ENCODE measurements at regions not wholly inside any gene's neighbourhood (a gene's known extent, or its start where the extent isn't known, plus 50 kb on each side); places are given as distances from the start of the nearest gene placed in this dataset.

DNA sequence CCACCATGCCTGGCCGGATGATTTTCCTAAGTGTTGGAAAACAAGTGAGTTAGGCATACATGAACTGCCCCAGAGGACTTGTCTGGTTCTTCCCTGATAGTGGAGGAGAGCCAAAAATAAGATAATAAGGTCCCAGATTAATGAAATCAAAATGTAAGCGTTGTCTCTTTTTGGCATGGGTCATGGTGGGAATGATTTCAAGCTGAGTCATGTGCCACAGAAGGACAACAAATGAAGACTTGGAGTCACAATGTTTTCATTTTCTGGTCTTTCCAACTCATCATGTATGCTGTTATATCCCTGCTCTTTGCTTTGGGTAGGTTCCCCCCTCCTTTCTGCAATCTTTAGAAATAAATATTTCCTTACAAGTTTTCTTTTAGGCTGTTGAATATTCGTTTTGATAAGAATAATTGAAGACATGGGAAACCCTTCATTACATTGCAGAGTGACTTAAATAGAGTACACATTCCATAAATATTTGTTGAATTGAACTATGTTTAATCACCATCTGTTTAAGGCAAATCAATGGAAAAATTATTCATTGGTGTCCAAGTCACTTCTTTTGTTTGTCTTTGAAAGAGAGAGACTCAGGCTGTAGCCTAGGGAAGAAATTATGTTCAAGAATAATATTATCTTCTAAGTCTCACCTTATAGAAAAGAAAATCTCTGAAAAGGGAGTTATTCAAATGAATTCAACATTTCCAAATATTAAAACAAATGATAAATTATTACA is 196.3 kb downstream of the CSNK1G3 start:
- Histone ChIP-seq H3K9me3 (ENCODE audit: insufficient read depth in 2 of 2, low read depth in 1 of 2, low read length in 1 of 2) (no peaks in the 10 kb centered on the region), H4K91ac (replicated peaks; ENCODE audit: insufficient read length, low read length) (no peak overlapping the region), H4K8ac (ENCODE audit: extremely low read depth, insufficient read depth, low read length) (no peak overlapping the region), H2BK20ac (ENCODE audit: low read length) (no peak overlapping the region), H3K4me2 (ENCODE audit: insufficient read depth in 1 of 2, low read depth in 2 of 2, low read length in 2 of 2) (no peak overlapping the region), H2AK5ac (ENCODE audit: low read depth, low read length) (no peak overlapping the region), H2BK120ac (replicated peaks; ENCODE audit: low read depth, low read length) (no peak overlapping the region), H3K23me2 (ENCODE audit: low read depth, low read length) (no peaks in the 10 kb centered on the region), H3K36me3 (ENCODE audit: control insufficient read depth in 2 of 4, insufficient read depth in 4 of 4, low read length in 3 of 4) (no peaks in the 10 kb centered on the region), H3K79me2 (ENCODE audit: control insufficient read depth in 1 of 2, insufficient read depth in 2 of 2, low read length in 2 of 2) (no peaks in the 10 kb centered on the region), H3K9ac (replicated peaks in 1 of 4; ENCODE audit: extremely low read depth in 1 of 4, low read depth in 3 of 4, low read length in 3 of 4) (no peak overlapping the region), H4K5ac (ENCODE audit: insufficient read length, low read depth, low read length) (no peak overlapping the region), H3K27ac (ENCODE audit: low read depth, low read length) (no peak overlapping the region), H3K4me1 (replicated peaks in 1 of 4; ENCODE audit: control insufficient read depth in 3 of 4, insufficient read depth in 4 of 4, low read length in 3 of 4) (no peaks in the 10 kb centered on the region), H3K14ac (ENCODE audit: insufficient read length) (no peak overlapping the region), H3K23ac (ENCODE audit: insufficient read length) (no peak overlapping the region), H3K79me1 (ENCODE audit: low read depth, low read length) (no peaks in the 10 kb centered on the region), H3K56ac (replicated peaks; ENCODE audit: insufficient read length, low read depth, low read length) (no peak overlapping the region), H2BK12ac (ENCODE audit: low read depth, low read length) (no peak overlapping the region), H3K27me3 (replicated peaks in 1 of 4; ENCODE audit: control insufficient read depth in 3 of 4, extremely low read depth in 1 of 4, insufficient read depth in 3 of 4, low read length in 3 of 4) (no peaks in the 10 kb centered on the region), H3K18ac (ENCODE audit: extremely low read depth, low read length) (no peak overlapping the region), H4K20me1 (replicated peaks in 1 of 2; ENCODE audit: control insufficient read depth in 1 of 2, insufficient read depth in 2 of 2, low read length in 2 of 2) (no peaks in the 10 kb centered on the region), H3K4me3 (ENCODE audit: extremely low read depth in 1 of 4, insufficient read depth in 2 of 4, low read depth in 3 of 4, low read length in 4 of 4) (no peak overlapping the region), H2AFZ (ENCODE audit: low read length) (no peak overlapping the region), H2BK5ac (ENCODE audit: low read depth, low read length) (no peak overlapping the region), H2BK15ac (ENCODE audit: low read length) (no peak overlapping the region), H3K4ac (replicated peaks; ENCODE audit: insufficient read length, low read depth, low read length) (no peak overlapping the region)
- CTCF ChIA-PET (ENCODE audit: partially characterized antibody): interaction anchor here (0.6 kb wide), 1 partner anchor 971 kb away, joined by 3 read pairs; no protein-coding TSS in a partner anchor
- FAIRE-seq: no peak
- POLR2A ChIA-PET (ENCODE audit: partially characterized antibody): no interaction called here
- WGBS, 2 experiments (ENCODE audit: extremely low coverage in 1 of 2, insufficient coverage in 1 of 2, insufficient read length in 1 of 2, insufficient replicate concordance in 2 of 2, low coverage in 1 of 2, low lambda C conversion rate in 2 of 2, missing lambda C conversion rate in 1 of 2): 95% methylated on average over 3 of the region's 3 CpGs; no CpG with 5 or more reads in 1 of the 2 experiments
- no peak for DNase-seq (ENCODE audit: low read depth in 1 of 2, low spot score in 2 of 2)
- no peak for TF ChIP-seq CREB1 (IDR thresholded peaks at IDR 0.05)
- no peak for TF ChIP-seq POLR2AphosphoS5 (IDR thresholded peaks at IDR 0.05; ENCODE audit: low read depth, low read length)
- TF ChIP-seq JUN (IDR thresholded peaks at IDR 0.05; ENCODE audit: low read depth, low read length): no peak
- TF ChIP-seq CEBPB (IDR thresholded peaks at IDR 0.05; ENCODE audit: low read depth, low read length): no peak
- no peak for TF ChIP-seq SP1 (IDR thresholded peaks at IDR 0.05; ENCODE audit: low read depth, low read length)
- no peak for TF ChIP-seq FOSL1 (IDR thresholded peaks at IDR 0.05; ENCODE audit: insufficient read depth, low read depth, low read length)
- TF ChIP-seq RAD21 (IDR thresholded peaks at IDR 0.05 in 1 of 2, conservative IDR thresholded peaks at IDR 0.05 in 1 of 2; ENCODE audit: low read depth in 2 of 2, low read length in 2 of 2): no peak
- no peak for TF ChIP-seq KDM4A (IDR thresholded peaks at IDR 0.05; ENCODE audit: low read depth, low read length, severe bottlenecking)
- no peak for TF ChIP-seq HDAC2 (IDR thresholded peaks at IDR 0.05; ENCODE audit: borderline replicate concordance in 1 of 2, low read depth in 2 of 2, low read length in 2 of 2)
- no peak for TF ChIP-seq ATF3 (IDR thresholded peaks at IDR 0.05; ENCODE audit: insufficient read depth, low read depth, low read length)
- no peak for TF ChIP-seq SUZ12 (IDR thresholded peaks at IDR 0.05; ENCODE audit: low read length)
- no peak for TF ChIP-seq EGR1 (IDR thresholded peaks at IDR 0.05; ENCODE audit: borderline replicate concordance, low read depth, low read length)
- no peak for TF ChIP-seq BACH1 (IDR thresholded peaks at IDR 0.05; ENCODE audit: low read length)

Data from H1 (cell line).